ENCODE measurements at regions not wholly inside any gene's neighbourhood (a gene's known extent, or its start where the extent isn't known, plus 50 kb on each side); places are given as distances from the start of the nearest gene placed in this dataset.

- H3K27me3 Mint-ChIP-seq (ENCODE audit: low read depth in 2 of 2): peaks cover 6 to 10% of the 10 kb centered on the region in 2 donors
- no peak overlapping the region for H3K27ac Mint-ChIP-seq
- no peak for DNase-seq
- no peak for ATAC-seq
- H3K4me1 ChIP-seq (ENCODE audit: control insufficient read depth, insufficient read depth, low read length): no peaks in the 10 kb centered on the region
- no peaks in the 10 kb centered on the region for H3K27me3 ChIP-seq (ENCODE audit: control insufficient read depth, insufficient read depth, low read length)
- no peaks in the 10 kb centered on the region for H3K4me1 Mint-ChIP-seq
- no peak overlapping the region for H3K4me3 ChIP-seq (ENCODE audit: low read length)
- H3K36me3 ChIP-seq (ENCODE audit: control insufficient read depth, insufficient read depth, low read length): no peaks in the 10 kb centered on the region
- no peak overlapping the region for H3K27ac ChIP-seq (ENCODE audit: low read length)
- no CpG with 5 or more reads among the region's 1 CpG for WGBS (ENCODE audit: insufficient coverage)
- intact Hi-C loops (cut with micrococcal nuclease): no loop called here
- no peaks in the 10 kb centered on the region for H3K36me3 Mint-ChIP-seq
- TF ChIP-seq CTCF (IDR thresholded peaks at IDR 0.05): no peak
- H3K9me3 Mint-ChIP-seq: no peaks in the 10 kb centered on the region
- H3K4me3 Mint-ChIP-seq: no peak overlapping the region
- no peaks in the 10 kb centered on the region for H3K9me3 ChIP-seq (ENCODE audit: control insufficient read depth, insufficient read depth, low read length)
Observed at GRCh38 chr10:44237364-44238049, 147.4 kb downstream of the CXCL12 start.

- WGBS (ENCODE audit: insufficient coverage): 85% methylated on average over 5 of the region's 5 CpGs
- no peaks in the 10 kb centered on the region for H3K4me1 Mint-ChIP-seq
Observed at GRCh38 chr10:44235363-44235762, 149.5 kb downstream of the CXCL12 start.

GRCh38 chr10:44234483-44234875, 150.4 kb downstream of the CXCL12 start:
- H3K9me3 Mint-ChIP-seq: no peaks in the 10 kb centered on the region
- ATAC-seq: no peak
- no peak for DNase-seq
- H3K36me3 ChIP-seq (ENCODE audit: control insufficient read depth, insufficient read depth, low read length): no peaks in the 10 kb centered on the region
- no peak for TF ChIP-seq CTCF (IDR thresholded peaks at IDR 0.05)
- WGBS (ENCODE audit: insufficient coverage): 92% methylated on average over 3 of the region's 3 CpGs
- no peak overlapping the region for H3K4me3 Mint-ChIP-seq
- H3K27ac ChIP-seq (ENCODE audit: low read length): no peak overlapping the region
- H3K27ac Mint-ChIP-seq: no peak overlapping the region
- no peak overlapping the region for H3K4me3 ChIP-seq (ENCODE audit: low read length)
- no peaks in the 10 kb centered on the region for H3K4me1 Mint-ChIP-seq
- H3K27me3 Mint-ChIP-seq (ENCODE audit: low read depth in 2 of 2): peaks cover 6 to 9% of the 10 kb centered on the region in 2 donors
- H3K36me3 Mint-ChIP-seq: no peaks in the 10 kb centered on the region
- intact Hi-C loops (cut with micrococcal nuclease): no loop called here
- no peaks in the 10 kb centered on the region for H3K27me3 ChIP-seq (ENCODE audit: control insufficient read depth, insufficient read depth, low read length)
- no peaks in the 10 kb centered on the region for H3K9me3 ChIP-seq (ENCODE audit: control insufficient read depth, insufficient read depth, low read length)
- H3K4me1 ChIP-seq (ENCODE audit: control insufficient read depth, insufficient read depth, low read length): no peaks in the 10 kb centered on the region

More at GRCh38 chr10:44235363-44235762, 149.5 kb downstream of the CXCL12 start:
- H3K27ac ChIP-seq (ENCODE audit: low read length): no peak overlapping the region
- no peak overlapping the region for H3K4me3 ChIP-seq (ENCODE audit: low read length)
- no peak for TF ChIP-seq CTCF (IDR thresholded peaks at IDR 0.05)
- no peaks in the 10 kb centered on the region for H3K36me3 Mint-ChIP-seq
- H3K4me1 ChIP-seq (ENCODE audit: control insufficient read depth, insufficient read depth, low read length): no peaks in the 10 kb centered on the region
- DNase-seq: no peak
- H3K27ac Mint-ChIP-seq: no peak overlapping the region
- no peaks in the 10 kb centered on the region for H3K9me3 ChIP-seq (ENCODE audit: control insufficient read depth, insufficient read depth, low read length)
- intact Hi-C loops (cut with micrococcal nuclease): no loop called here
- no peaks in the 10 kb centered on the region for H3K27me3 ChIP-seq (ENCODE audit: control insufficient read depth, insufficient read depth, low read length)
- no peaks in the 10 kb centered on the region for H3K9me3 Mint-ChIP-seq
- ATAC-seq: no peak
- H3K27me3 Mint-ChIP-seq (ENCODE audit: low read depth in 2 of 2): peaks cover 6 to 10% of the 10 kb centered on the region in 2 donors
- no peak overlapping the region for H3K4me3 Mint-ChIP-seq
- no peaks in the 10 kb centered on the region for H3K36me3 ChIP-seq (ENCODE audit: control insufficient read depth, insufficient read depth, low read length)
